ENCODE measurements at regions not wholly inside any gene's neighbourhood (a gene's known extent, or its start where the extent isn't known, plus 50 kb on each side); places are given as distances from the start of the nearest gene placed in this dataset.

GRCh38 chr1:115432061-115432460 lies 94.0 kb upstream of the NGF start:
- DNase-seq (ENCODE audit: low read depth), result no peak
- no peak for TF ChIP-seq CTCF (IDR thresholded peaks at IDR 0.05; ENCODE audit: control insufficient read depth, insufficient read depth, low read depth, low read length, missing control alignments)
- no peak overlapping the region for H3K4me3 ChIP-seq (ENCODE audit: control insufficient read depth, low read depth, low read length)

- DNase-seq (ENCODE audit: low read depth), result peak; percentile 90
- no peak for TF ChIP-seq CTCF (IDR thresholded peaks at IDR 0.05; ENCODE audit: control insufficient read depth, insufficient read depth, low read depth, low read length, missing control alignments)
- H3K4me3 ChIP-seq (ENCODE audit: control insufficient read depth, low read depth, low read length), result no peak overlapping the region
These were observed 92.6 kb upstream of the NGF start for GRCh38 chr1:115430441-115431158.

- no peak for TF ChIP-seq CTCF (IDR thresholded peaks at IDR 0.05; ENCODE audit: control insufficient read depth, insufficient read depth, low read depth, low read length, missing control alignments)
- no peak overlapping the region for H3K4me3 ChIP-seq (ENCODE audit: control insufficient read depth, low read depth, low read length)
- DNase-seq (ENCODE audit: low read depth), result no peak
These were observed 91.8 kb upstream of the NGF start for GRCh38 chr1:115429884-115430283.

GRCh38 chr1:115429241-115429640 lies 91.2 kb upstream of the NGF start:
- no peak overlapping the region for H3K4me3 ChIP-seq (ENCODE audit: control insufficient read depth, low read depth, low read length)
- no peak for DNase-seq (ENCODE audit: low read depth)
- TF ChIP-seq CTCF (IDR thresholded peaks at IDR 0.05; ENCODE audit: control insufficient read depth, insufficient read depth, low read depth, low read length, missing control alignments), result no peak

- DNase-seq (ENCODE audit: low read depth), result no peak
- H3K4me3 ChIP-seq (ENCODE audit: control insufficient read depth, low read depth, low read length), result no peak overlapping the region
- no peak for TF ChIP-seq CTCF (IDR thresholded peaks at IDR 0.05; ENCODE audit: control insufficient read depth, insufficient read depth, low read depth, low read length, missing control alignments)
These were observed 90.6 kb upstream of the NGF start for GRCh38 chr1:115428676-115429075.

GRCh38 chr1:115428256-115428655 lies 90.2 kb upstream of the NGF start:
- no peak for DNase-seq (ENCODE audit: low read depth)
- H3K4me3 ChIP-seq (ENCODE audit: control insufficient read depth, low read depth, low read length), result no peak overlapping the region
- TF ChIP-seq CTCF (IDR thresholded peaks at IDR 0.05; ENCODE audit: control insufficient read depth, insufficient read depth, low read depth, low read length, missing control alignments), result no peak

Measured in AG09309 (cell line).